Skin epidermis (tissue), 12 donors: ENCODE measurements at regions not wholly inside any gene's neighbourhood (a gene's known extent, or its start where the extent isn't known, plus 50 kb on each side); places are given as distances from the start of the nearest gene placed in this dataset.
"Not testable (repeated sequence)": the region's sequence is repeated elsewhere in the genome, so short reads cannot be mapped to it uniquely, and the experiment has no call there.

ENCODE experiments used
- H3K27ac ChIP-seq, 21 experiments: fragments of 200-600 bp; sonication (generic) in 11 of 21; one replicate each; pipeline ENCODE4 v1.5.0; 2020; ENCODE audit warnings: mild to moderate bottlenecking in 3 of 21, inconsistent platforms in 2 of 21, moderate library complexity in 2 of 21
- H3K4me3 ChIP-seq, 7 experiments: fragments of 200-600 bp; sonication (generic) in 2 of 7; one replicate each; pipeline ENCODE4 v1.5.0; 2020; ENCODE audit warnings: inconsistent platforms in 2 of 7, mild to moderate bottlenecking in 2 of 7, moderate library complexity in 1 of 7

GRCh38 chr13:50617134-50617721, 226.3 kb downstream of the DLEU7 start:
- no peak overlapping the region for H3K4me3 ChIP-seq
- H3K27ac ChIP-seq, result peak overlapping the region in 2 of 21 experiments; percentile 55 to 66

GRCh38 chr13:50618206-50618605, 225.3 kb downstream of the DLEU7 start:
- peak overlapping the region in 1 of 21 experiments; percentile 35 for H3K27ac ChIP-seq
- no peak overlapping the region for H3K4me3 ChIP-seq

GRCh38 chr13:50626101-50626547, 217.4 kb downstream of the DLEU7 start:
- H3K27ac ChIP-seq, result no peak overlapping the region

GRCh38 chr13:50627111-50627510, 216.4 kb downstream of the DLEU7 start:
- H3K4me3 ChIP-seq, result no peak overlapping the region

More at GRCh38 chr13:50626101-50626547, 217.4 kb downstream of the DLEU7 start:
- H3K4me3 ChIP-seq, result no peak overlapping the region

GRCh38 chr13:50628512-50628911, 215.0 kb downstream of the DLEU7 start:
- not testable (repeated sequence) for H3K4me3 ChIP-seq, H3K27ac ChIP-seq

More at GRCh38 chr13:50627111-50627510, 216.4 kb downstream of the DLEU7 start:
- no peak overlapping the region for H3K27ac ChIP-seq

- H3K27ac ChIP-seq, result no peak overlapping the region
- no peak overlapping the region for H3K4me3 ChIP-seq
Observed at GRCh38 chr13:50629497-50629896, 214.0 kb downstream of the DLEU7 start.

DNA sequence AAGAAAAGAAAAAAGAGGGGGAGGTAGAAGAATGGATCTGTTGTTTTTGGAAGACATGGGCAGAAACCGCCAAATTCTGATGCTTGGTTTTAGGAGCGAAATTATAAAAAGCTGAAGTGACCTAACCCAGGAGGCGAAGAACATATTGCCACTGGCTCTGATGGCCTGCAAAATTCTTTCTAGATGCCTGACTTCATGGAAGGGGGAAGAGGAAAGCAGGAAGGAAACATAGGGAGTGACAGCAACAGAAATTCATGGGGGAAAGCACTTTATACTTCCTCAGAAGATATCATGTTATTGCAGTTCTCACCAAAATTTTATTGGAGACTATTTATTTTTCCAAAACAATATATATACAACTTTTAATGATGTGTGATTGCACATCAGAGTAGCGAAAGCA, 213.5 kb downstream of the DLEU7 start:
- H3K27ac ChIP-seq, result no peak overlapping the region

GRCh38 chr13:50631041-50631440, 212.5 kb downstream of the DLEU7 start:
- no peak overlapping the region for H3K27ac ChIP-seq

More for the DNA sequence above, 213.5 kb downstream of the DLEU7 start:
- no peak overlapping the region for H3K4me3 ChIP-seq

DNA sequence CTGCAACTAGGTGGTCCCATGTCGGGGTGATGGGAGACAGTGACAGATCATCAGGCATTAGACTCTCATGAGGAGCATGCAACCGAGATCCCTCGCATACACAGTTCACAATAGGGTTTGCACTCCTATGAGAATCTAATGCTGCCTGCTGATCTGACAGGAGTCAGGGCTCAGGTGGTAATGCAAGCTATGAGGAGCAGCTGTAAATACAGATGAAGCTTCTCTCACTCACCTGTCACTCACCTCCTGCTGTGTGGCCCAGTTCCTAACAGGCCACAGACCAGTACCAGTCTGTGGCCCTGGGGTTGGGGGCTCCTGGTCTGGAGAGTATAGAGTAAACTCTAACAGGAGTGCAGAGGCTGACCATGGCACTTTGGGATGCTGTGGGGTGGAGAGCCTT, 209.2 kb downstream of the DLEU7 start:
- H3K27ac ChIP-seq, result peak overlapping the region in 4 of 21 experiments; percentile 9 to 34 (median 20)
- H3K4me3 ChIP-seq, result no peak overlapping the region

More at GRCh38 chr13:50631041-50631440, 212.5 kb downstream of the DLEU7 start:
- no peak overlapping the region for H3K4me3 ChIP-seq

- Histone ChIP-seq H3K4me3 (no peak overlapping the region), H3K27ac (peak overlapping the region in 12 of 21 experiments; percentile 3 to 72 (median 44))
Observed at GRCh38 chr13:50635504-50635903, 208.0 kb downstream of the DLEU7 start.

- H3K27ac ChIP-seq, result peak overlapping the region in 13 of 21 experiments; percentile 9 to 72 (median 60)
- no peak overlapping the region for H3K4me3 ChIP-seq
Observed at GRCh38 chr13:50636007-50636704, 207.3 kb downstream of the DLEU7 start.

DNA sequence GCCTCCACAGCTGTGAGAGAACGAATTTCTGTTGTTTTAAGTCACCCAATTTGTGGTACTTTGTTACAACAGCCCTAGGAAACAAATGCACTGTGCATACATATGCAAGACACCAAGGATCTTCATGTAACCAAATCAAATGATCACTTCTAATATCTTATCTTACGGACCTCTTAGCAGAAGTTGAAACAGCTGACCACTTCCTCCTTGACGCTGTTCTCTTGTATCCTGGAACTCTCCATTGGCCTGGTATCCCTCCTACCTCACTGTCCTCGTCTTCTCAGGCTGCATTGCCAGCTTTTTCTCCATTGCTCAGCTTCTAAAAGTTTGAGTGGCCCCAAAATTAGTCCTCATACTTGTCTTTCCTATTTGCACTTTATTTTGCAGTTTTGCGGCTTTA, 200.4 kb downstream of the DLEU7 start:
- no peak overlapping the region for H3K27ac ChIP-seq

DNA sequence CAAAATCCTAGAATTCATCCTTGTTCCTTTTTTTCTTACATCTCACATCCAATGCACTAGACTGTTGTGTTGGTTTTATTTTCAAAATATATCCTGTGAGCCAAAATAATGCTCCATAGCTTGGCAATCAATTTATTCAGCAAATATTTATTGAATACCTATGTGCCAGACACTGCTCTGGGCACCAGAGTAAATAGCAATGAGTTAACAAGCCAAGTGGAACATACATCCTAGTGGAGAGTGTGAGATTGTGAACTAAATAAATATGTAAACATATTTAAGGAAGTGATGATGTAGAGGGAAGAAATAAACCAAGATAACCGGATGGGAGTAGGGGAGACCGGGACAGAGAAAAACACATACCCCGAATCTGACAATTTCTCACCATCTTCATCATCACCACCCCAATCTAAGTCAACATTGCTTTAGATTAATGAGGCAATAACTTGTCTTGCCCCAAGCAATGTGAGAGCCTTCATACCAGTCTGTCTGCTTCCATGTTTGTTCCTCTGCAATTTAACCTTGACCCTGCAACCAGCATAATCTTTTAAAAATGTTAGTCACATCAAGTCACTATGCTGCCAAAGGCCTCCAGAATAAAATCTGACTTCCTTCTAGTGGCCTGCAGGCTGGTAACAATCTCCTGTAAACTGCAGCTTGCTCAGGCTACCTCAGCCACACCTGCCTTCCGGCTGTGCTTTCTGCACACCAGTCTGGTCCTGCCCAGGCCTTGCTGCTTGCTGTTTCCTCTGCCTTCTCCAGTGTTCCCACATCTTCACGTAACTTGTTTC, 199.2 kb downstream of the DLEU7 start:
- H3K27ac ChIP-seq, result no peak overlapping the region

More for the DNA sequence above, 200.4 kb downstream of the DLEU7 start:
- no peak overlapping the region for H3K4me3 ChIP-seq

DNA sequence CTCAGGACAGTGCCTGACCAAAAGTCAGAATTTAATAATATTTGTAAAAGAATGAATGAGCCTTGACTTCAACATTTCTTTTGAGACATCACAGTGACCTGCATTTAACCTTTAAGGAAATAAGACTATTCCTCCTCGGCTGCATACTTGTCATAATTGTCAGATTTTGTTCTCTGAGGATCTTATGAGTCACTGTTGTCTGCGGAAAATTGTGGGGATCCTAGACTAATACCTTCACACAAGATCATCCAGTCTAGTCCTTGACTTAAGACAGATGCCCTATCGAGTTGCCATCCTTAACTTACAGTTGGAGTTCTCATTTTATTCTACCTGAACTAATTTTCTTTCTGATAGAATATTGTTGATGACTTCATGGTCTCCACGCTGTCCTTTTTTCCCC, 198.4 kb downstream of the DLEU7 start:
- Histone ChIP-seq H3K27ac (no peak overlapping the region), H3K4me3 (no peak overlapping the region)

More for the DNA sequence above, 199.2 kb downstream of the DLEU7 start:
- H3K4me3 ChIP-seq, result no peak overlapping the region

- Histone ChIP-seq H3K27ac (no peak overlapping the region), H3K4me3 (no peak overlapping the region)
Observed at GRCh38 chr13:50646070-50646469, 197.4 kb downstream of the DLEU7 start.

- no peak overlapping the region for H3K4me3 ChIP-seq
- H3K27ac ChIP-seq, result no peak overlapping the region
Observed at GRCh38 chr13:50649211-50649610, 194.3 kb downstream of the DLEU7 start.

- no peak overlapping the region for H3K27ac ChIP-seq
Observed at GRCh38 chr13:50650592-50651504, 192.6 kb downstream of the DLEU7 start.

GRCh38 chr13:50651922-50652321, 191.6 kb downstream of the DLEU7 start:
- Histone ChIP-seq H3K27ac (no peak overlapping the region), H3K4me3 (no peak overlapping the region)

More at GRCh38 chr13:50650592-50651504, 192.6 kb downstream of the DLEU7 start:
- no peak overlapping the region for H3K4me3 ChIP-seq

- H3K4me3 ChIP-seq, result no peak overlapping the region
- no peak overlapping the region for H3K27ac ChIP-seq
Observed at GRCh38 chr13:50654331-50654730, 189.2 kb downstream of the DLEU7 start.
